GM23338 (cell line): ENCODE measurements at regions not wholly inside any gene's neighbourhood (a gene's known extent, or its start where the extent isn't known, plus 50 kb on each side); places are given as distances from the start of the nearest gene placed in this dataset.

Experiments used
- ATAC-seq: fragments of 200-7000 bp; cut with Tn5 transposase; 3 replicates; pipeline ENCODE4 v1.9.1; 2020
- DNase-seq: peaks from one replicate; pipeline ENCODE4 v3.0.0-alpha.2; 2015; ENCODE audit warnings: low spot score
- H2AFZ ChIP-seq: fragments of 200-600 bp; sonication (generic); 2 replicates; pipeline ENCODE4 v1.8.0; 2016; ENCODE audit warnings: antibody characterized with exemption, mild to moderate bottlenecking, moderate library complexity
- H3F3A ChIP-seq: fragments of 200-600 bp; sonication (generic); replicated peaks from 2 replicates; pipeline ENCODE4 v1.8.0; 2017; ENCODE audit warnings: antibody characterized with exemption, mixed run types, low read depth
- H3K27ac ChIP-seq: fragments of 200-600 bp; sonication (generic); 2 replicates; pipeline ENCODE4 v1.6.1; 2016; ENCODE audit warnings: low read depth
- H3K27me3 ChIP-seq: fragments of 200-600 bp; sonication (generic); 2 replicates; pipeline ENCODE4 v1.8.0; 2016; ENCODE audit warnings: mild to moderate bottlenecking, mixed run types, moderate library complexity; ENCODE audit not compliant: insufficient read depth
- H3K36me3 ChIP-seq: fragments of 200-600 bp; sonication (generic); 2 replicates; pipeline ENCODE4 v1.8.0; 2016; ENCODE audit warnings: mild to moderate bottlenecking; ENCODE audit not compliant: insufficient read depth
- H3K4me1 ChIP-seq: fragments of 200-600 bp; sonication (generic); 2 replicates; pipeline ENCODE4 v1.8.0; 2016; ENCODE audit warnings: mild to moderate bottlenecking, moderate library complexity; ENCODE audit not compliant: insufficient read depth
- H3K4me2 ChIP-seq: fragments of 200-600 bp; sonication (generic); 2 replicates; pipeline ENCODE4 v1.7.1; 2017; ENCODE audit warnings: mixed run types
- H3K4me3 ChIP-seq: fragments of 200-600 bp; sonication (generic); 2 replicates; pipeline ENCODE4 v1.6.1; 2016; ENCODE audit warnings: mixed run types
- H3K79me2 ChIP-seq: fragments of 200-600 bp; sonication (generic); replicated peaks from 2 replicates; pipeline ENCODE4 v1.8.0; 2017; ENCODE audit warnings: mild to moderate bottlenecking; ENCODE audit not compliant: insufficient read depth
- H3K9me2 ChIP-seq: fragments of 200-600 bp; sonication (generic); 2 replicates; pipeline ENCODE4 v1.8.0; 2017; ENCODE audit not compliant: insufficient read depth
- H4K20me1 ChIP-seq: fragments of 200-600 bp; sonication (generic); replicated peaks from 2 replicates; pipeline ENCODE4 v1.8.0; 2017; ENCODE audit warnings: mild to moderate bottlenecking; ENCODE audit not compliant: insufficient read depth
- H3K27ac Mint-ChIP-seq: 2 replicates; pipeline ENCODE4 v1.8.0; 2020; ENCODE audit warnings: inconsistent platforms, mild to moderate bottlenecking, moderate library complexity, mixed read lengths
- H3K27me3 Mint-ChIP-seq: 3 replicates; pipeline ENCODE4 v1.8.0; 2022; ENCODE audit warnings: low read depth, mild to moderate bottlenecking, moderate library complexity, mixed read lengths, inconsistent platforms; ENCODE audit not compliant: insufficient read depth, poor library complexity
- H3K36me3 Mint-ChIP-seq: 3 replicates; pipeline ENCODE4 v1.8.0; 2021; ENCODE audit warnings: low read depth, mild to moderate bottlenecking, inconsistent platforms, moderate library complexity, mixed read lengths
- H3K4me1 Mint-ChIP-seq: 3 replicates; pipeline ENCODE4 v1.8.0; 2020; ENCODE audit warnings: mild to moderate bottlenecking, inconsistent platforms, mixed read lengths
- H3K4me3 Mint-ChIP-seq: 3 replicates; pipeline ENCODE4 v1.8.0; 2021; ENCODE audit warnings: moderate library complexity, mild to moderate bottlenecking, inconsistent platforms, mixed read lengths
- H3K9me3 Mint-ChIP-seq: 3 replicates; pipeline ENCODE4 v1.8.0; 2020; ENCODE audit warnings: moderate library complexity, mild to moderate bottlenecking, inconsistent platforms, mixed read lengths
- CREB1 ChIP-seq: fragments of 250-450 bp; sonication (Bioruptor Pico); IDR thresholded peaks from 2 replicates; pipeline ENCODE4 v1.5.0; 2020; ENCODE audit warnings: low read depth, mild to moderate bottlenecking, moderate library complexity
- EZH2 ChIP-seq: fragments of 200-600 bp; sonication (generic); IDR thresholded peaks from one replicate; pipeline ENCODE4 v1.8.0; 2017; ENCODE audit warnings: antibody characterized with exemption, mild to moderate bottlenecking, low read depth; ENCODE audit not compliant: unreplicated experiment
- EZH2phosphoT487 ChIP-seq: fragments of 200-600 bp; sonication (generic); IDR thresholded peaks from one replicate; pipeline ENCODE4 v1.8.1; 2018; ENCODE audit warnings: antibody characterized with exemption; ENCODE audit not compliant: unreplicated experiment
- JUNB ChIP-seq: IDR thresholded peaks from one replicate; pipeline ENCODE4 v1.6.1; 2016; ENCODE audit warnings: antibody characterized with exemption; ENCODE audit not compliant: unreplicated experiment
- NANOG ChIP-seq: IDR thresholded peaks from 2 replicates; pipeline ENCODE4 v1.6.1; 2016; ENCODE audit warnings: antibody characterized with exemption, borderline replicate concordance
- POLR2AphosphoS5 ChIP-seq: IDR thresholded peaks from 2 replicates; pipeline ENCODE4 v1.6.1; 2016; ENCODE audit warnings: antibody characterized with exemption, low read depth
- STAT1 ChIP-seq: IDR thresholded peaks from one replicate; pipeline ENCODE4 v1.6.1; 2016; ENCODE audit warnings: antibody characterized with exemption; ENCODE audit not compliant: unreplicated experiment
- ZNF114 ChIP-seq: fragments of 250-450 bp; sonication (Bioruptor Pico); IDR thresholded peaks from 2 replicates; pipeline ENCODE4 v1.5.0; 2020; ENCODE audit warnings: mild to moderate bottlenecking, moderate library complexity
- ZNF331 ChIP-seq: fragments of 250-450 bp; sonication (Bioruptor Pico); IDR thresholded peaks from 2 replicates; pipeline ENCODE4 v1.5.0; 2020; ENCODE audit warnings: low read depth, mild to moderate bottlenecking, moderate library complexity
- TF ChIP-seq, protein P1 (sequence below), 2 experiments: fragments of 200-600 bp in 1 of 2; sonication (generic) in 1 of 2; conservative IDR thresholded peaks; 2 replicates each; pipeline versions ENCODE4 v1.5.1 to v1.6.1; 2016 to 2017; ENCODE audit warnings: antibody characterized with exemption in 2 of 2, low read depth in 2 of 2, mild to moderate bottlenecking in 2 of 2, moderate library complexity in 1 of 2
- TF ChIP-seq, protein P2 (sequence below): IDR thresholded peaks from 2 replicates; pipeline ENCODE4 v1.6.1; 2016; ENCODE audit warnings: antibody characterized with exemption
- TF ChIP-seq, protein P3 (sequence below): IDR thresholded peaks from one replicate; pipeline ENCODE4 v1.6.1; 2018; ENCODE audit warnings: antibody characterized with exemption; ENCODE audit not compliant: unreplicated experiment
- TF ChIP-seq, protein P4 (sequence below): fragments of 250-450 bp; sonication (Bioruptor Pico); IDR thresholded peaks from 2 replicates; pipeline ENCODE4 v1.5.0; 2020; ENCODE audit warnings: mild to moderate bottlenecking, moderate library complexity

DNA sequence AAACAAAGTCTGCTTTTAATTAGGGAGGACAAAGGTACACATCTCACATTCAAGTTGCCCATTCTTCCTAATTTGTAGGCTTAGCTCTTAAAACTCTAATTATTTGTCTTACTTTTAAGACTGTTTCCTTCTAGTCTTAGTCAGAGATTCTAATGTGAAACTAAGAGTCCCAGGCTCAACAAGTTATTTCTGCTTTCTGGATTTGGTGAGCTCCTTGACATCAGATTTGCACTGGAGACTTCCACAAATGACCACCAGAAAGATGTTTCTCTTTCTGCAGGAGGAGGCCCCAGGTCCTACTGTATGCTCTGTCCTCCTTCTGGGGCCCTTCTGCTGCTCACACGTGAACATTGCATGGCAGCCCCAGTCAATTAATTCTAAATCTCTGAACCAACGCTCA is 194.2 kb upstream of the JUN start:
- Mint-ChIP-seq H3K27ac (no peak overlapping the region), H3K9me3 (no peaks in the 10 kb centered on the region), H3K4me1 (peaks cover 25% of the 10 kb centered on the region), H3K27me3 (peaks cover 3% of the 10 kb centered on the region), H3K4me3 (no peak overlapping the region), H3K36me3 (no peaks in the 10 kb centered on the region)
- H3K4me3 ChIP-seq: no peak overlapping the region
- no peak overlapping the region for H3K27ac ChIP-seq
- TF ChIP-seq ZNF331: no peak
- no peak for TF ChIP-seq POLR2AphosphoS5
- TF ChIP-seq, protein P1, sequence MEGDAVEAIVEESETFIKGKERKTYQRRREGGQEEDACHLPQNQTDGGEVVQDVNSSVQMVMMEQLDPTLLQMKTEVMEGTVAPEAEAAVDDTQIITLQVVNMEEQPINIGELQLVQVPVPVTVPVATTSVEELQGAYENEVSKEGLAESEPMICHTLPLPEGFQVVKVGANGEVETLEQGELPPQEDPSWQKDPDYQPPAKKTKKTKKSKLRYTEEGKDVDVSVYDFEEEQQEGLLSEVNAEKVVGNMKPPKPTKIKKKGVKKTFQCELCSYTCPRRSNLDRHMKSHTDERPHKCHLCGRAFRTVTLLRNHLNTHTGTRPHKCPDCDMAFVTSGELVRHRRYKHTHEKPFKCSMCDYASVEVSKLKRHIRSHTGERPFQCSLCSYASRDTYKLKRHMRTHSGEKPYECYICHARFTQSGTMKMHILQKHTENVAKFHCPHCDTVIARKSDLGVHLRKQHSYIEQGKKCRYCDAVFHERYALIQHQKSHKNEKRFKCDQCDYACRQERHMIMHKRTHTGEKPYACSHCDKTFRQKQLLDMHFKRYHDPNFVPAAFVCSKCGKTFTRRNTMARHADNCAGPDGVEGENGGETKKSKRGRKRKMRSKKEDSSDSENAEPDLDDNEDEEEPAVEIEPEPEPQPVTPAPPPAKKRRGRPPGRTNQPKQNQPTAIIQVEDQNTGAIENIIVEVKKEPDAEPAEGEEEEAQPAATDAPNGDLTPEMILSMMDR (conservative IDR thresholded peaks at IDR 0.05; ENCODE audit: low read depth in 2 of 2): no peak
- no peak for TF ChIP-seq STAT1
- TF ChIP-seq, protein P2, sequence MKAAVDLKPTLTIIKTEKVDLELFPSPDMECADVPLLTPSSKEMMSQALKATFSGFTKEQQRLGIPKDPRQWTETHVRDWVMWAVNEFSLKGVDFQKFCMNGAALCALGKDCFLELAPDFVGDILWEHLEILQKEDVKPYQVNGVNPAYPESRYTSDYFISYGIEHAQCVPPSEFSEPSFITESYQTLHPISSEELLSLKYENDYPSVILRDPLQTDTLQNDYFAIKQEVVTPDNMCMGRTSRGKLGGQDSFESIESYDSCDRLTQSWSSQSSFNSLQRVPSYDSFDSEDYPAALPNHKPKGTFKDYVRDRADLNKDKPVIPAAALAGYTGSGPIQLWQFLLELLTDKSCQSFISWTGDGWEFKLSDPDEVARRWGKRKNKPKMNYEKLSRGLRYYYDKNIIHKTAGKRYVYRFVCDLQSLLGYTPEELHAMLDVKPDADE: no peak
- TF ChIP-seq, protein P3, sequence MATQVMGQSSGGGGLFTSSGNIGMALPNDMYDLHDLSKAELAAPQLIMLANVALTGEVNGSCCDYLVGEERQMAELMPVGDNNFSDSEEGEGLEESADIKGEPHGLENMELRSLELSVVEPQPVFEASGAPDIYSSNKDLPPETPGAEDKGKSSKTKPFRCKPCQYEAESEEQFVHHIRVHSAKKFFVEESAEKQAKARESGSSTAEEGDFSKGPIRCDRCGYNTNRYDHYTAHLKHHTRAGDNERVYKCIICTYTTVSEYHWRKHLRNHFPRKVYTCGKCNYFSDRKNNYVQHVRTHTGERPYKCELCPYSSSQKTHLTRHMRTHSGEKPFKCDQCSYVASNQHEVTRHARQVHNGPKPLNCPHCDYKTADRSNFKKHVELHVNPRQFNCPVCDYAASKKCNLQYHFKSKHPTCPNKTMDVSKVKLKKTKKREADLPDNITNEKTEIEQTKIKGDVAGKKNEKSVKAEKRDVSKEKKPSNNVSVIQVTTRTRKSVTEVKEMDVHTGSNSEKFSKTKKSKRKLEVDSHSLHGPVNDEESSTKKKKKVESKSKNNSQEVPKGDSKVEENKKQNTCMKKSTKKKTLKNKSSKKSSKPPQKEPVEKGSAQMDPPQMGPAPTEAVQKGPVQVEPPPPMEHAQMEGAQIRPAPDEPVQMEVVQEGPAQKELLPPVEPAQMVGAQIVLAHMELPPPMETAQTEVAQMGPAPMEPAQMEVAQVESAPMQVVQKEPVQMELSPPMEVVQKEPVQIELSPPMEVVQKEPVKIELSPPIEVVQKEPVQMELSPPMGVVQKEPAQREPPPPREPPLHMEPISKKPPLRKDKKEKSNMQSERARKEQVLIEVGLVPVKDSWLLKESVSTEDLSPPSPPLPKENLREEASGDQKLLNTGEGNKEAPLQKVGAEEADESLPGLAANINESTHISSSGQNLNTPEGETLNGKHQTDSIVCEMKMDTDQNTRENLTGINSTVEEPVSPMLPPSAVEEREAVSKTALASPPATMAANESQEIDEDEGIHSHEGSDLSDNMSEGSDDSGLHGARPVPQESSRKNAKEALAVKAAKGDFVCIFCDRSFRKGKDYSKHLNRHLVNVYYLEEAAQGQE: no peak
- no peak for TF ChIP-seq JUNB
- TF ChIP-seq EZH2phosphoT487: no peak
- no peak for TF ChIP-seq ZNF114
- TF ChIP-seq EZH2: no peak
- no peak for TF ChIP-seq NANOG
- TF ChIP-seq, protein P4, sequence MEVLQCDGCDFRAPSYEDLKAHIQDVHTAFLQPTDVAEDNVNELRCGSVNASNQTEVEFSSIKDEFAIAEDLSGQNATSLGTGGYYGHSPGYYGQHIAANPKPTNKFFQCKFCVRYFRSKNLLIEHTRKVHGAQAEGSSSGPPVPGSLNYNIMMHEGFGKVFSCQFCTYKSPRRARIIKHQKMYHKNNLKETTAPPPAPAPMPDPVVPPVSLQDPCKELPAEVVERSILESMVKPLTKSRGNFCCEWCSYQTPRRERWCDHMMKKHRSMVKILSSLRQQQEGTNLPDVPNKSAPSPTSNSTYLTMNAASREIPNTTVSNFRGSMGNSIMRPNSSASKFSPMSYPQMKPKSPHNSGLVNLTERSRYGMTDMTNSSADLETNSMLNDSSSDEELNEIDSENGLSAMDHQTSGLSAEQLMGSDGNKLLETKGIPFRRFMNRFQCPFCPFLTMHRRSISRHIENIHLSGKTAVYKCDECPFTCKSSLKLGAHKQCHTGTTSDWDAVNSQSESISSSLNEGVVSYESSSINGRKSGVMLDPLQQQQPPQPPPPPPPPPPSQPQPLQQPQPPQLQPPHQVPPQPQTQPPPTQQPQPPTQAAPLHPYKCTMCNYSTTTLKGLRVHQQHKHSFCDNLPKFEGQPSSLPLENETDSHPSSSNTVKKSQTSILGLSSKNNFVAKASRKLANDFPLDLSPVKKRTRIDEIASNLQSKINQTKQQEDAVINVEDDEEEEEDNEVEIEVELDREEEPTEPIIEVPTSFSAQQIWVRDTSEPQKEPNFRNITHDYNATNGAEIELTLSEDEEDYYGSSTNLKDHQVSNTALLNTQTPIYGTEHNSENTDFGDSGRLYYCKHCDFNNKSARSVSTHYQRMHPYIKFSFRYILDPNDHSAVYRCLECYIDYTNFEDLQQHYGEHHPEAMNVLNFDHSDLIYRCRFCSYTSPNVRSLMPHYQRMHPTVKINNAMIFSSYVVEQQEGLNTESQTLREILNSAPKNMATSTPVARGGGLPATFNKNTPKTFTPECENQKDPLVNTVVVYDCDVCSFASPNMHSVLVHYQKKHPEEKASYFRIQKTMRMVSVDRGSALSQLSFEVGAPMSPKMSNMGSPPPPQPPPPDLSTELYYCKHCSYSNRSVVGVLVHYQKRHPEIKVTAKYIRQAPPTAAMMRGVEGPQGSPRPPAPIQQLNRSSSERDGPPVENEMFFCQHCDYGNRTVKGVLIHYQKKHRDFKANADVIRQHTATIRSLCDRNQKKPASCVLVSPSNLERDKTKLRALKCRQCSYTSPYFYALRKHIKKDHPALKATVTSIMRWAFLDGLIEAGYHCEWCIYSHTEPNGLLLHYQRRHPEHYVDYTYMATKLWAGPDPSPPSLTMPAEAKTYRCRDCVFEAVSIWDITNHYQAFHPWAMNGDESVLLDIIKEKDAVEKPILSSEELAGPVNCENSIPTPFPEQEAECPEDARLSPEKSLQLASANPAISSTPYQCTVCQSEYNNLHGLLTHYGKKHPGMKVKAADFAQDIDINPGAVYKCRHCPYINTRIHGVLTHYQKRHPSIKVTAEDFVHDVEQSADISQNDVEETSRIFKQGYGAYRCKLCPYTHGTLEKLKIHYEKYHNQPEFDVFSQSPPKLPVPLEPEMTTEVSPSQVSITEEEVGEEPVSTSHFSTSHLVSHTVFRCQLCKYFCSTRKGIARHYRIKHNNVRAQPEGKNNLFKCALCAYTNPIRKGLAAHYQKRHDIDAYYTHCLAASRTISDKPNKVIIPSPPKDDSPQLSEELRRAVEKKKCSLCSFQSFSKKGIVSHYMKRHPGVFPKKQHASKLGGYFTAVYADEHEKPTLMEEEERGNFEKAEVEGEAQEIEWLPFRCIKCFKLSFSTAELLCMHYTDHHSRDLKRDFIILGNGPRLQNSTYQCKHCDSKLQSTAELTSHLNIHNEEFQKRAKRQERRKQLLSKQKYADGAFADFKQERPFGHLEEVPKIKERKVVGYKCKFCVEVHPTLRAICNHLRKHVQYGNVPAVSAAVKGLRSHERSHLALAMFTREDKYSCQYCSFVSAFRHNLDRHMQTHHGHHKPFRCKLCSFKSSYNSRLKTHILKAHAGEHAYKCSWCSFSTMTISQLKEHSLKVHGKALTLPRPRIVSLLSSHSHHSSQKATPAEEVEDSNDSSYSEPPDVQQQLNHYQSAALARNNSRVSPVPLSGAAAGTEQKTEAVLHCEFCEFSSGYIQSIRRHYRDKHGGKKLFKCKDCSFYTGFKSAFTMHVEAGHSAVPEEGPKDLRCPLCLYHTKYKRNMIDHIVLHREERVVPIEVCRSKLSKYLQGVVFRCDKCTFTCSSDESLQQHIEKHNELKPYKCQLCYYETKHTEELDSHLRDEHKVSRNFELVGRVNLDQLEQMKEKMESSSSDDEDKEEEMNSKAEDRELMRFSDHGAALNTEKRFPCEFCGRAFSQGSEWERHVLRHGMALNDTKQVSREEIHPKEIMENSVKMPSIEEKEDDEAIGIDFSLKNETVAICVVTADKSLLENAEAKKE (CRISPR knock-in tag): no peak
- no peak for TF ChIP-seq CREB1 (CRISPR knock-in tag)
- H3K9me2 ChIP-seq: peaks cover 10% of the 10 kb centered on the region; the same call in 1 of the 2 replicates
- H3F3A ChIP-seq: no peaks in the 10 kb centered on the region
- ATAC-seq (no peak), DNase-seq (no peak)
- H2AFZ ChIP-seq: no peak overlapping the region
- H3K79me2 ChIP-seq: no peaks in the 10 kb centered on the region
- H3K4me1 ChIP-seq: peaks cover 3% of the 10 kb centered on the region; the same call in 1 of the 2 replicates
- no peak overlapping the region for H3K4me2 ChIP-seq
- no peaks in the 10 kb centered on the region for H4K20me1 ChIP-seq
- no peaks in the 10 kb centered on the region for H3K27me3 ChIP-seq
- H3K36me3 ChIP-seq: no peaks in the 10 kb centered on the region
